Neuronal stem cell (in vitro differentiated cells): ENCODE measurements at regions not wholly inside any gene's neighbourhood (a gene's known extent, or its start where the extent isn't known, plus 50 kb on each side); places are given as distances from the start of the nearest gene placed in this dataset.

Source experiments
- DNase-seq: peaks from one replicate; pipeline ENCODE4 v3.0.0-alpha.2; 2013; ENCODE audit warnings: low spot score
- H2AFZ ChIP-seq: one replicate; pipeline ENCODE4 v1.6.1; 2013; ENCODE audit warnings: mild to moderate bottlenecking, low read length, inconsistent platforms
- H2AK5ac ChIP-seq: 2 replicates; pipeline ENCODE4 v1.6.1; 2013; ENCODE audit warnings: low read depth, mild to moderate bottlenecking, inconsistent platforms, low read length, moderate library complexity, mixed read lengths
- H2BK120ac ChIP-seq: 2 replicates; pipeline ENCODE4 v1.6.1; 2013; ENCODE audit warnings: low read depth, mild to moderate bottlenecking, inconsistent platforms, low read length, moderate library complexity, mixed read lengths
- H2BK12ac ChIP-seq: one replicate; pipeline ENCODE4 v1.6.1; 2013; ENCODE audit warnings: low read length, inconsistent platforms
- H2BK15ac ChIP-seq: 2 replicates; pipeline ENCODE4 v1.6.1; 2013; ENCODE audit warnings: mild to moderate bottlenecking, low read length, inconsistent platforms, mixed read lengths
- H2BK5ac ChIP-seq: one replicate; pipeline ENCODE4 v1.6.1; 2013; ENCODE audit warnings: inconsistent platforms, mild to moderate bottlenecking, low read length, moderate library complexity
- H3K14ac ChIP-seq: one replicate; pipeline ENCODE4 v1.6.1; 2013; ENCODE audit warnings: low read length, inconsistent platforms
- H3K18ac ChIP-seq: 2 replicates; pipeline ENCODE4 v1.6.1; 2013; ENCODE audit warnings: low read length, inconsistent platforms
- H3K23ac ChIP-seq: 2 replicates; pipeline ENCODE4 v1.6.1; 2013; ENCODE audit warnings: low read depth, mild to moderate bottlenecking, mixed read lengths, low read length, inconsistent platforms; ENCODE audit not compliant: poor library complexity
- H3K27ac ChIP-seq: replicated peaks from 3 replicates; pipeline ENCODE4 v1.5.1; 2013; ENCODE audit warnings: low read length, inconsistent platforms
- H3K27me3 ChIP-seq, 3 experiments: 2 replicates each; pipeline ENCODE4 v1.6.1; 2013; ENCODE audit warnings: low read length in 3 of 3, mild to moderate bottlenecking in 2 of 3, inconsistent platforms in 1 of 3, low read depth in 1 of 3, mixed read lengths in 1 of 3, moderate library complexity in 1 of 3; ENCODE audit not compliant: control insufficient read depth in 3 of 3, insufficient read depth in 3 of 3
- H3K36me3 ChIP-seq, 2 donors: replicated peaks in 1 of 2; 2 replicates each; pipeline ENCODE4 v1.6.1; 2013; ENCODE audit warnings: low read length in 2 of 2; ENCODE audit not compliant: control insufficient read depth in 2 of 2, insufficient read depth in 2 of 2
- H3K4ac ChIP-seq: 2 replicates; pipeline ENCODE4 v1.6.1; 2013; ENCODE audit warnings: inconsistent platforms, mild to moderate bottlenecking, low read length, moderate library complexity
- H3K4me1 ChIP-seq, 2 donors: 1 replicate in 1 of 2; 2 replicates in 1 of 2; pipeline ENCODE4 v1.6.1; 2013; ENCODE audit warnings: low read length in 2 of 2, low read depth in 1 of 2; ENCODE audit not compliant: control insufficient read depth in 2 of 2, insufficient read depth in 1 of 2
- H3K4me2 ChIP-seq: one replicate; pipeline ENCODE4 v1.6.1; 2013; ENCODE audit warnings: mild to moderate bottlenecking, low read length, inconsistent platforms; ENCODE audit not compliant: insufficient read depth, poor library complexity, severe bottlenecking
- H3K4me3 ChIP-seq, 2 donors: 2 replicates each; pipeline ENCODE4 v1.5.1; 2013; ENCODE audit warnings: low read length in 2 of 2, mild to moderate bottlenecking in 2 of 2, inconsistent platforms in 1 of 2, moderate library complexity in 1 of 2
- H3K79me1 ChIP-seq: one replicate; pipeline ENCODE4 v1.6.1; 2013; ENCODE audit warnings: low read depth, mild to moderate bottlenecking, inconsistent platforms, low read length, moderate library complexity
- H3K9ac ChIP-seq: one replicate; pipeline ENCODE4 v1.6.1; 2013; ENCODE audit warnings: mild to moderate bottlenecking, low read depth, low read length, inconsistent platforms; ENCODE audit not compliant: poor library complexity
- H3K9me3 ChIP-seq, 2 donors: replicated peaks in 1 of 2; 2 replicates each; pipeline versions ENCODE3 to v1.6.1; 2013; ENCODE audit warnings: low read length in 2 of 2, mild to moderate bottlenecking in 2 of 2, inconsistent platforms in 1 of 2, low read depth in 1 of 2, mixed read lengths in 1 of 2, moderate library complexity in 1 of 2; ENCODE audit not compliant: control insufficient read depth in 2 of 2, insufficient read depth in 1 of 2
- H4K8ac ChIP-seq: one replicate; pipeline ENCODE4 v1.6.1; 2013; ENCODE audit warnings: low read depth, mild to moderate bottlenecking, inconsistent platforms, low read length, moderate library complexity
- H4K91ac ChIP-seq: one replicate; pipeline ENCODE4 v1.6.1; 2013; ENCODE audit warnings: low read length, low read depth, mild to moderate bottlenecking, inconsistent platforms; ENCODE audit not compliant: poor library complexity
- WGBS, 2 donors: extraction: QIAGEN DNeasy Blood & Tissue Kit; methylation state at CpG; one replicate each; pipeline ENCODE4 v1.1.7; 2013; ENCODE audit warnings: missing lambda C conversion rate in 2 of 2, mixed read lengths in 1 of 2; ENCODE audit not compliant: insufficient read length in 2 of 2, insufficient replicate concordance in 1 of 2; ENCODE audit errors: extremely low coverage in 2 of 2; 5-methylcytosine and 5-hydroxymethylcytosine counted together

DNA sequence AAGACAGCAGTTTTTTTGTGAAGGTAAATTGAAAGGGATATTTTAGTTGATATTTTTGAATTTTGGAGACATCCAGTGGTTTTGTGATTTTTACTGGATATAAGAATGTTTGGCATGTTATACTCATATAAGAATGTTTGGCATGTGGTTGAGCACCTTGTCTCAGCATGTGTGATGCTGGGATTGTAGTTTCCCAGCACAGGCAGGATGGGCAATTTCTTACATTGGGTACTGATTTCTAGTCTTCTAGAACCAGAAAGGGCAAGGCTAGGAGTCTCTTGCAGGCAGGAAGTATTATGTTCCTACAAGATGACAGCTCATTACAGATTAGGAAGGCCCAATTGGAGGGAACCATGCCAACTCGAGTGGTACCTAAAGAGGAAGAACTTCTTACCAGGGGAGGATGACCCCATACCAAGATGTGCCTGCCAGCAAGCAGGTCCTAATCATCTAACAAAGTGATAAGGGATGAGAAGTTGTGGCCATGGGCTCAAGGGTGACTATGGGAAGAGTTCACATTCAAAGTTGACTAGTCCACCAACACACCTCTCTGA is 377.8 kb downstream of the UTRN start:
- H3K36me3 ChIP-seq, result no peaks in the 10 kb centered on the region
- H3K4me3 ChIP-seq, result no peak overlapping the region
- H3K27me3 ChIP-seq, result no peaks in the 10 kb centered on the region
- H3K9ac ChIP-seq, result no peak overlapping the region
- no peak overlapping the region for H4K8ac ChIP-seq
- no peak overlapping the region for H3K18ac ChIP-seq
- no peak overlapping the region for H3K14ac ChIP-seq
- H4K91ac ChIP-seq, result no peak overlapping the region
- H3K9me3 ChIP-seq, result no peaks in the 10 kb centered on the region
- no peak overlapping the region for H2BK15ac ChIP-seq
- peaks cover 14 to 30% of the 10 kb centered on the region in 2 donors for H3K4me1 ChIP-seq
- H3K4ac ChIP-seq, result no peak overlapping the region
- H3K23ac ChIP-seq, result no peak overlapping the region
- no peaks in the 10 kb centered on the region for H3K79me1 ChIP-seq
- no peak overlapping the region for H3K4me2 ChIP-seq
- H2BK12ac ChIP-seq, result no peak overlapping the region
- H2AK5ac ChIP-seq, result no peak overlapping the region
- DNase-seq, result no peak
- H2BK120ac ChIP-seq, result no peak overlapping the region
- WGBS, 2 donors, result no CpG with 5 or more reads among the region's 1 CpG
- H2BK5ac ChIP-seq, result no peak overlapping the region
- no peak overlapping the region for H3K27ac ChIP-seq
- no peak overlapping the region for H2AFZ ChIP-seq

DNA sequence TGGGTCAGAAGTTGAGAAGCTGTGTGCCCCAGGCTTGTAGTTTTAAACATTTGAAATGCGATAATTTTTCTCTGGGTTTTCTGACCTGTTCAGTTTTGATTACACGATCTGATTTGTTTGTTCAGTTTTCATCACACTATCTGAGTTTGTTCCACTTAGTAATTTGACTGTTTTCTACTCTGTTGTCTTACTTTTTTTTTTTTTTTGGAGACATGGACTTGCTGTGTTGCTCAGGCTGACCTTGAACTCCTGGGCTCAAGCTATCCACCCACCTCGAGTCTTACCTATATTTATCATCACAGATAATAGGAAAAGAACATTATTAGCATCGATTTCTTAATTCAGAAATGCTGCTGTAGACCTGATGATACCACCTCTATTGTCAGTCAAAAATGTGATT is 379.1 kb downstream of the UTRN start:
- H3K4ac ChIP-seq, result no peak overlapping the region
- H2BK5ac ChIP-seq, result no peak overlapping the region
- no peak overlapping the region for H2BK120ac ChIP-seq
- DNase-seq, result no peak
- peaks cover 12 to 24% of the 10 kb centered on the region in 2 donors for H3K4me1 ChIP-seq
- WGBS, 2 donors, result no CpG with 5 or more reads among the region's 4 CpGs
- H3K18ac ChIP-seq, result no peak overlapping the region
- no peak overlapping the region for H3K4me2 ChIP-seq
- no peak overlapping the region for H4K8ac ChIP-seq
- H3K4me3 ChIP-seq, result no peak overlapping the region
- no peak overlapping the region for H3K27ac ChIP-seq
- no peak overlapping the region for H2AFZ ChIP-seq
- no peak overlapping the region for H3K23ac ChIP-seq
- H2AK5ac ChIP-seq, result no peak overlapping the region
- H3K79me1 ChIP-seq, result no peaks in the 10 kb centered on the region
- H3K27me3 ChIP-seq, result no peaks in the 10 kb centered on the region
- H3K36me3 ChIP-seq, result no peaks in the 10 kb centered on the region
- H3K14ac ChIP-seq, result no peak overlapping the region
- H4K91ac ChIP-seq, result no peak overlapping the region
- H2BK12ac ChIP-seq, result no peak overlapping the region
- no peak overlapping the region for H2BK15ac ChIP-seq
- H3K9ac ChIP-seq, result no peak overlapping the region
- no peaks in the 10 kb centered on the region for H3K9me3 ChIP-seq

DNA sequence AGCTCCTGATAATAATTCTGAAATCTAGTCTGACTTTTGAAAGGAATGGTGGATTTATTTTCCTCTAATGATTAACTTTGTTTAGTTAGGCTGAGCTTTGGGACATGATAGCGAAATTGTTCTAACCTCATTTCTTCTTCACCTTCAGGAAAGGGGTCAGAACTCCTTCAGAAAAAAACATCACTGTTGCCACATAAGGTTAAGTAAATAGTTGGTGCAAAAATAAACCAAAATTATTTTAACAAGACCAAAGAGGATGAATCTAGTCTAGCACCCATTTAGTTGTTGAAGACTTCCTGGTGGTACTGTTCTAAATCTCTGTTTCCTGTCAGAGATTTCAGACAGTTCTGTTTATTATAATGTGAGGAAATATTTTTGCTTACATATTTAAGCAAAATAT is 379.8 kb downstream of the UTRN start:
- no CpG with 5 or more reads among the region's 1 CpG for WGBS, 2 donors
- H3K9me3 ChIP-seq, result no peaks in the 10 kb centered on the region
- no peak overlapping the region for H4K8ac ChIP-seq
- H3K18ac ChIP-seq, result no peak overlapping the region
- H3K27me3 ChIP-seq, result no peaks in the 10 kb centered on the region
- H2BK120ac ChIP-seq, result no peak overlapping the region
- no peak overlapping the region for H3K27ac ChIP-seq
- no peak overlapping the region for H2BK15ac ChIP-seq
- no peak overlapping the region for H4K91ac ChIP-seq
- H3K36me3 ChIP-seq, result no peaks in the 10 kb centered on the region
- H2AK5ac ChIP-seq, result no peak overlapping the region
- no peak overlapping the region for H3K14ac ChIP-seq
- no peaks in the 10 kb centered on the region for H3K79me1 ChIP-seq
- H2AFZ ChIP-seq, result no peak overlapping the region
- H3K4ac ChIP-seq, result no peak overlapping the region
- H3K4me3 ChIP-seq, result no peak overlapping the region
- H2BK5ac ChIP-seq, result no peak overlapping the region
- no peak overlapping the region for H3K23ac ChIP-seq
- H3K4me2 ChIP-seq, result no peak overlapping the region
- no peak for DNase-seq
- H3K9ac ChIP-seq, result no peak overlapping the region
- H3K4me1 ChIP-seq, result peaks cover 8 to 18% of the 10 kb centered on the region in 2 donors
- H2BK12ac ChIP-seq, result no peak overlapping the region

DNA sequence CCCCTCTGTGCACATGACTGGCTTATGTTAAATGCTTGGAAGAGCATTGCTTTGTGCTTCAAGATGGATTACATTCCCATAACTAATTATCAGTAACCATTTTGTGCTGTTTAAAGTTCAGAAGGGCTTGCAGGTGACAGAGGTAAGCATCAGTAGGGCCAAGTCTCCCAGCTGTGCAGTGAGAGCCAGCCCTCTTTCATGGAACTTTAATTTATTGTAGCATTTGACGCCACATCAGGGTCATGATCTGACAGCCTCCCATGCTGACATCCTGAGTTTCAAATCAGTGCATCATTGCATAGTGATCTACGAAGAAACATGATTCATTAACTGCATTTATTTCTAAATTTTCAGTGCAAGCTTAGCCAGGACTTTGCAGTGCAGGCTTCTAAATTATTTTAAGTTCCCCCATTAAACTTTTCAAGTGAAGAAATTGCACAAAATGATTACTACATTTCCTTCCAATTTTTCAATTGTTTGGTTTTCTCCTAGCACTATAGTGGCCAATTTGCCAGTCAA is 380.9 kb downstream of the UTRN start:
- no CpG with 5 or more reads among the region's 2 CpGs for WGBS, 2 donors
- H3K14ac ChIP-seq, result no peak overlapping the region
- H2BK15ac ChIP-seq, result no peak overlapping the region
- no peaks in the 10 kb centered on the region for H3K9me3 ChIP-seq
- no peak overlapping the region for H3K27ac ChIP-seq
- H4K8ac ChIP-seq, result no peak overlapping the region
- H3K9ac ChIP-seq, result no peak overlapping the region
- no peak overlapping the region for H3K23ac ChIP-seq
- H2BK12ac ChIP-seq, result no peak overlapping the region
- no peak overlapping the region for H3K4ac ChIP-seq
- no peaks in the 10 kb centered on the region for H3K27me3 ChIP-seq
- H4K91ac ChIP-seq, result no peak overlapping the region
- DNase-seq, result no peak
- no peak overlapping the region for H2BK120ac ChIP-seq
- H2BK5ac ChIP-seq, result no peak overlapping the region
- H3K36me3 ChIP-seq, result no peaks in the 10 kb centered on the region
- H2AFZ ChIP-seq, result no peak overlapping the region
- peaks cover 4 to 7% of the 10 kb centered on the region in 2 donors for H3K4me1 ChIP-seq
- no peak overlapping the region for H3K4me3 ChIP-seq
- H3K4me2 ChIP-seq, result no peak overlapping the region
- H3K18ac ChIP-seq, result no peak overlapping the region
- H3K79me1 ChIP-seq, result no peaks in the 10 kb centered on the region
- H2AK5ac ChIP-seq, result no peak overlapping the region
